ENCODE measurements at regions not wholly inside any gene's neighbourhood (a gene's known extent, or its start where the extent isn't known, plus 50 kb on each side); places are given as distances from the start of the nearest gene placed in this dataset.

DNA sequence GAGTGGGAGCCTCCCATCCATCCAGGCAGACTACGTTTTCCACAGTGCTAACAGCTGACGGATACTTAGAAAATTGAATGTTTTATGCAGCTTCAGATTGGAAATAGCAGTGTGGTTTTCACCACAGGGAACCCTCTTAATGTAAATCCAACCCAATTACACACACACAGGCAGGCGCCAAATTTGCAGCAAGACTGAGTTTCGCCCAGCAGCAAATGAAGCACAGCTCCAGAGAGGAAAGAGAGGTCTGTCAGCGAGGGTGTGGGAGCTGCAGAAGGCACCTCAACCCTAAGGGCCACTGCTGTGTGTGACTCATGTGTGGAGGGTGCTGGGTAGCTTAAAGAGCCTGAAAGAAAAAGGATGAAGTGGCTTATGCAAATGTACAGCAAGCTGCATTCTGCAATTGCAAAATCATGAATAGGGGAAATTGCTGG is 365.7 kb downstream of the MAFB start:
- TF ChIP-seq FOXK1 (CRISPR knock-in tag; IDR thresholded peaks at IDR 0.05), result no peak
- no peak for TF ChIP-seq NR1H2 (CRISPR knock-in tag; IDR thresholded peaks at IDR 0.05)
- TF ChIP-seq, protein P1, sequence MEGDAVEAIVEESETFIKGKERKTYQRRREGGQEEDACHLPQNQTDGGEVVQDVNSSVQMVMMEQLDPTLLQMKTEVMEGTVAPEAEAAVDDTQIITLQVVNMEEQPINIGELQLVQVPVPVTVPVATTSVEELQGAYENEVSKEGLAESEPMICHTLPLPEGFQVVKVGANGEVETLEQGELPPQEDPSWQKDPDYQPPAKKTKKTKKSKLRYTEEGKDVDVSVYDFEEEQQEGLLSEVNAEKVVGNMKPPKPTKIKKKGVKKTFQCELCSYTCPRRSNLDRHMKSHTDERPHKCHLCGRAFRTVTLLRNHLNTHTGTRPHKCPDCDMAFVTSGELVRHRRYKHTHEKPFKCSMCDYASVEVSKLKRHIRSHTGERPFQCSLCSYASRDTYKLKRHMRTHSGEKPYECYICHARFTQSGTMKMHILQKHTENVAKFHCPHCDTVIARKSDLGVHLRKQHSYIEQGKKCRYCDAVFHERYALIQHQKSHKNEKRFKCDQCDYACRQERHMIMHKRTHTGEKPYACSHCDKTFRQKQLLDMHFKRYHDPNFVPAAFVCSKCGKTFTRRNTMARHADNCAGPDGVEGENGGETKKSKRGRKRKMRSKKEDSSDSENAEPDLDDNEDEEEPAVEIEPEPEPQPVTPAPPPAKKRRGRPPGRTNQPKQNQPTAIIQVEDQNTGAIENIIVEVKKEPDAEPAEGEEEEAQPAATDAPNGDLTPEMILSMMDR (IDR thresholded peaks at IDR 0.05), result no peak
- TF ChIP-seq RELA (CRISPR knock-in tag; IDR thresholded peaks at IDR 0.05; ENCODE audit: borderline replicate concordance), result no peak
- TF ChIP-seq CREB1 (CRISPR knock-in tag; IDR thresholded peaks at IDR 0.05), result no peak
- no peak for TF ChIP-seq NR3C1 (CRISPR knock-in tag; conservative IDR thresholded peaks at IDR 0.05; ENCODE audit: low read depth)
- no peak for TF ChIP-seq SMAD4 (CRISPR knock-in tag; IDR thresholded peaks at IDR 0.05)
- TF ChIP-seq NFE2L1 (CRISPR knock-in tag; IDR thresholded peaks at IDR 0.05), result no peak
- no peak for TF ChIP-seq ERG (CRISPR knock-in tag; IDR thresholded peaks at IDR 0.05)

Measured in WTC11 (cell line).